ENCODE measurements at regions not wholly inside any gene's neighbourhood (a gene's known extent, or its start where the extent isn't known, plus 50 kb on each side); places are given as distances from the start of the nearest gene placed in this dataset.

- TF ChIP-seq BACH1 (IDR thresholded peaks at IDR 0.05; ENCODE audit: low read length) (no peak), POLR2A (IDR thresholded peaks at IDR 0.05; ENCODE audit: control extremely low read depth in 1 of 2, low read depth in 2 of 2, low read length in 2 of 2) (no peak), FOSL1 (IDR thresholded peaks at IDR 0.05; ENCODE audit: insufficient read depth, low read depth, low read length) (no peak), EP300 (IDR thresholded peaks at IDR 0.05; ENCODE audit: borderline replicate concordance in 1 of 2, low read depth in 2 of 2, low read length in 2 of 2) (no peak), CTCF (IDR thresholded peaks at IDR 0.05; ENCODE audit: control extremely low read depth in 1 of 3, insufficient read depth in 1 of 3, low read depth in 1 of 3, low read length in 3 of 3) (no peak), ATF3 (IDR thresholded peaks at IDR 0.05; ENCODE audit: insufficient read depth, low read depth, low read length) (no peak), CEBPB (IDR thresholded peaks at IDR 0.05; ENCODE audit: low read depth, low read length) (no peak), CREB1 (IDR thresholded peaks at IDR 0.05) (no peak), EZH2 (IDR thresholded peaks at IDR 0.05; ENCODE audit: low read depth, low read length, severe bottlenecking) (no peak), KDM1A (IDR thresholded peaks at IDR 0.05; ENCODE audit: borderline replicate concordance, low read length) (no peak)
Observed at GRCh38 chr2:71906357-71906973, 241.2 kb downstream of the CYP26B1 start.
